HG03175 (cell line): ENCODE measurements at regions not wholly inside any gene's neighbourhood (a gene's known extent, or its start where the extent isn't known, plus 50 kb on each side); places are given as distances from the start of the nearest gene placed in this dataset.

Experiments
- ATAC-seq: cut with Tn5 transposase; IDR thresholded peaks from one replicate; pipeline ENCODE4 v1.9.1; 2021; ENCODE audit warnings: mild to moderate bottlenecking, moderate library complexity; ENCODE audit not compliant: unreplicated experiment

- no peak for ATAC-seq
Observed at GRCh38 chr11:90913131-90913668, 690.4 kb upstream of the CHORDC1 start.

GRCh38 chr11:90912631-90913030, 689.8 kb upstream of the CHORDC1 start:
- ATAC-seq: no peak

GRCh38 chr11:90911192-90911591, 688.3 kb upstream of the CHORDC1 start:
- no peak for ATAC-seq

GRCh38 chr11:90908074-90908473, 685.2 kb upstream of the CHORDC1 start:
- ATAC-seq: no peak

- no peak for ATAC-seq
Observed at GRCh38 chr11:90895850-90896249, 673.0 kb upstream of the CHORDC1 start.

- no peak for ATAC-seq
Observed at GRCh38 chr11:90890347-90890746, 667.5 kb upstream of the CHORDC1 start.

GRCh38 chr11:90884181-90884580, 661.3 kb upstream of the CHORDC1 start:
- no peak for ATAC-seq

- no peak for ATAC-seq
Observed at GRCh38 chr11:90874986-90875385, 652.1 kb upstream of the CHORDC1 start.

- ATAC-seq: no peak
Observed at GRCh38 chr11:90874281-90874680, 651.4 kb upstream of the CHORDC1 start.

GRCh38 chr11:90867416-90867815, 644.6 kb upstream of the CHORDC1 start:
- ATAC-seq: no peak

- no peak for ATAC-seq
Observed at GRCh38 chr11:90856790-90857189, 633.9 kb upstream of the CHORDC1 start.

GRCh38 chr11:90855531-90855930, 632.7 kb upstream of the CHORDC1 start:
- ATAC-seq: no peak

GRCh38 chr11:90851196-90851595, 628.3 kb upstream of the CHORDC1 start:
- ATAC-seq: no peak

- ATAC-seq: no peak
Observed at GRCh38 chr11:90849312-90849711, 626.5 kb upstream of the CHORDC1 start.

GRCh38 chr11:90847268-90847886, 624.5 kb upstream of the CHORDC1 start:
- no peak for ATAC-seq

- ATAC-seq: no peak
Observed at GRCh38 chr11:90846628-90847027, 623.8 kb upstream of the CHORDC1 start.

GRCh38 chr11:90845799-90846198, 623.0 kb upstream of the CHORDC1 start:
- ATAC-seq: no peak

GRCh38 chr11:90845126-90845525, 622.3 kb upstream of the CHORDC1 start:
- no peak for ATAC-seq

GRCh38 chr11:90844041-90844440, 621.2 kb upstream of the CHORDC1 start:
- ATAC-seq: no peak

GRCh38 chr11:90842681-90843080, 619.8 kb upstream of the CHORDC1 start:
- no peak for ATAC-seq

- no peak for ATAC-seq
Observed at GRCh38 chr11:90840071-90840470, 617.2 kb upstream of the CHORDC1 start.

- ATAC-seq: no peak
Observed at GRCh38 chr11:90836031-90836430, 613.2 kb upstream of the CHORDC1 start.

- no peak for ATAC-seq
Observed at GRCh38 chr11:90823446-90823845, 600.6 kb upstream of the CHORDC1 start.
